PC-3 (cell line): ENCODE measurements at regions not wholly inside any gene's neighbourhood (a gene's known extent, or its start where the extent isn't known, plus 50 kb on each side); places are given as distances from the start of the nearest gene placed in this dataset.
A peak's percentile ranks its signal among the peaks of the same experiment; 100 is the strongest.

ENCODE experiments used
- ATAC-seq: fragments of 200-7000 bp; cut with Tn5 transposase; 2 replicates; pipeline ENCODE4 v1.9.1; 2020; ENCODE audit warnings: mild to moderate bottlenecking, moderate library complexity
- BruUV-seq: library from RNA; stranded (reverse); fragments of 400-500 nt; replicated peaks from 2 replicates; lab custom pipeline; 2021; lab: Mats Ljungman, UMichigan
- CTCF ChIA-PET: fragments of 300-600 bp; sonication (Branson Sonifier 250); formaldehyde crosslinking; loops from one replicate; lab custom pipeline; 2022; ENCODE audit warnings: antibody characterized with exemption; lab: Charles Lee
- POLR2A ChIA-PET: fragments of 300-600 bp; sonication (Branson Sonifier 250); formaldehyde crosslinking; loops from one replicate; lab custom pipeline; 2022; ENCODE audit warnings: antibody characterized with exemption; ENCODE audit not compliant: unreplicated experiment; lab: Charles Lee
- DNase-seq: peaks from one replicate; pipeline ENCODE4 v3.0.0-alpha.2; 2015
- H2AFZ ChIP-seq: fragments of 300-600 bp; sonication (generic); 2 replicates; pipeline ENCODE4 v1.6.0; 2016; ENCODE audit warnings: antibody characterized with exemption, low read length
- H3F3A ChIP-seq: fragments of 300-600 bp; sonication (generic); one replicate; pipeline ENCODE4 v1.6.0; 2017; ENCODE audit warnings: antibody characterized with exemption, low read length, control low read depth, mild to moderate bottlenecking; ENCODE audit not compliant: unreplicated experiment
- H3K27ac ChIP-seq: fragments of 300-600 bp; sonication (generic); 2 replicates; pipeline ENCODE4 v1.5.1; 2016; ENCODE audit warnings: mild to moderate bottlenecking, low read length
- H3K27me3 ChIP-seq: fragments of 300-600 bp; sonication (generic); 2 replicates; pipeline ENCODE4 v1.6.1; 2016; ENCODE audit warnings: low read length, mixed read lengths
- H3K36me3 ChIP-seq: fragments of 300-600 bp; sonication (generic); 2 replicates; pipeline ENCODE4 v1.6.1; 2016; ENCODE audit warnings: low read depth, mixed run types, low read length, mixed read lengths
- H3K4me1 ChIP-seq: fragments of 300-600 bp; sonication (generic); 2 replicates; pipeline ENCODE4 v1.5.1; 2016; ENCODE audit warnings: low read length; ENCODE audit not compliant: insufficient read depth
- H3K4me2 ChIP-seq: fragments of 300-600 bp; sonication (generic); 2 replicates; pipeline ENCODE4 v1.6.0; 2016; ENCODE audit warnings: low read length
- H3K4me3 ChIP-seq: fragments of 300-600 bp; sonication (generic); 2 replicates; pipeline ENCODE4 v1.5.1; 2016; ENCODE audit warnings: mild to moderate bottlenecking, low read length, mixed read lengths
- H3K79me2 ChIP-seq: fragments of 300-600 bp; sonication (generic); 2 replicates; pipeline ENCODE4 v1.6.1; 2017; ENCODE audit warnings: low read length, mixed read lengths
- H3K9ac ChIP-seq: fragments of 300-600 bp; sonication (generic); 2 replicates; pipeline ENCODE4 v1.6.0; 2016; ENCODE audit warnings: mild to moderate bottlenecking, low read length
- H3K9me2 ChIP-seq: fragments of 300-600 bp; sonication (generic); replicated peaks from 2 replicates; pipeline ENCODE4 v1.6.1; 2016; ENCODE audit warnings: mixed run types, low read length, mixed read lengths
- H3K9me3 ChIP-seq: fragments of 300-600 bp; sonication (generic); 2 replicates; pipeline ENCODE4 v1.6.1; 2016; ENCODE audit warnings: low read length, mixed read lengths
- H4K20me1 ChIP-seq: fragments of 300-600 bp; sonication (generic); 2 replicates; pipeline ENCODE4 v1.6.1; 2016; ENCODE audit warnings: low read length, mixed read lengths
- CTCF ChIP-seq: fragments of 300-600 bp; sonication (generic); conservative IDR thresholded peaks from 2 replicates; pipeline ENCODE4 v1.5.1; 2017; ENCODE audit warnings: antibody characterized with exemption, low read depth, mild to moderate bottlenecking, low read length
- EZH2 ChIP-seq: fragments of 300-600 bp; sonication (generic); IDR thresholded peaks from one replicate; pipeline ENCODE4 v1.6.1; 2017; ENCODE audit warnings: antibody characterized with exemption, mild to moderate bottlenecking, low read length; ENCODE audit not compliant: unreplicated experiment
- EZH2phosphoT487 ChIP-seq: fragments of 300-600 bp; sonication (generic); IDR thresholded peaks from 2 replicates; pipeline ENCODE4 v1.6.1; 2018; ENCODE audit warnings: mild to moderate bottlenecking, antibody characterized with exemption, low read length, borderline replicate concordance
- intact Hi-C: fragments of 100-400 bp; cut with micrococcal nuclease; formaldehyde crosslinking; loops from 2 replicates; pipeline ENCODE4 v1.9.0; 2023

- Histone ChIP-seq H3K4me1 (peaks cover 9% of the 10 kb centered on the region; the same call in 1 of the 2 replicates), H4K20me1 (no peaks in the 10 kb centered on the region), H3K9ac (no peak overlapping the region), H3K4me2 (peak overlapping the region; percentile 41; the same call in 1 of the 2 replicates), H3K79me2 (no peaks in the 10 kb centered on the region), H3K36me3 (no peaks in the 10 kb centered on the region), H3K9me3 (no peaks in the 10 kb centered on the region), H3K27ac (no peak overlapping the region), H2AFZ (peak overlapping the region; percentile 81), H3K27me3 (no peaks in the 10 kb centered on the region), H3K4me3 (no peak overlapping the region), H3F3A (no peaks in the 10 kb centered on the region), H3K9me2 (no peaks in the 10 kb centered on the region)
- CTCF ChIA-PET = no interaction called here
- intact Hi-C loops = no loop called here
- BruUV-seq = no TSS peak
- TF ChIP-seq CTCF (no peak), EZH2 (no peak), EZH2phosphoT487 (no peak)
- POLR2A ChIA-PET = no interaction called here
- no peak; the same call in 1 of the 2 replicates for ATAC-seq
- DNase-seq = peak; percentile 56
Observed at GRCh38 chr6:151716526-151716932, 91.0 kb upstream of the ESR1 start.

- Histone ChIP-seq H3F3A (no peaks in the 10 kb centered on the region), H3K4me1 (peaks cover 9% of the 10 kb centered on the region; the same call in 1 of the 2 replicates), H3K9ac (no peak overlapping the region), H3K4me3 (no peak overlapping the region), H4K20me1 (no peaks in the 10 kb centered on the region), H3K27me3 (no peaks in the 10 kb centered on the region), H3K9me3 (no peaks in the 10 kb centered on the region), H3K9me2 (no peaks in the 10 kb centered on the region), H3K27ac (no peak overlapping the region), H3K79me2 (no peaks in the 10 kb centered on the region), H2AFZ (no peak overlapping the region), H3K4me2 (no peak overlapping the region), H3K36me3 (no peaks in the 10 kb centered on the region)
- BruUV-seq = no TSS peak
- ChIA-PET CTCF (no interaction called here), POLR2A (no interaction called here)
- intact Hi-C loops = no loop called here
- TF ChIP-seq EZH2 = no peak
- TF ChIP-seq CTCF = no peak
- no peak for TF ChIP-seq EZH2phosphoT487
- ATAC-seq (no peak), DNase-seq (no peak)
Observed at GRCh38 chr6:151719070-151719469, 88.4 kb upstream of the ESR1 start.

- no peak overlapping the region for H3K9ac ChIP-seq
- H3K27me3 ChIP-seq = no peaks in the 10 kb centered on the region
- CTCF ChIA-PET = no interaction called here
- no peak overlapping the region for H3K27ac ChIP-seq
- POLR2A ChIA-PET = no interaction called here
- H3K4me1 ChIP-seq = peaks cover 7% of the 10 kb centered on the region; the same call in 1 of the 2 replicates
- no peak for DNase-seq
- no peaks in the 10 kb centered on the region for H3K9me2 ChIP-seq
- no TSS peak for BruUV-seq
- no peaks in the 10 kb centered on the region for H3K9me3 ChIP-seq
- H3K79me2 ChIP-seq = no peaks in the 10 kb centered on the region
- H2AFZ ChIP-seq = no peak overlapping the region
- no peaks in the 10 kb centered on the region for H3F3A ChIP-seq
- H3K4me3 ChIP-seq = no peak overlapping the region
- no peak for ATAC-seq
- H4K20me1 ChIP-seq = no peaks in the 10 kb centered on the region
- no peaks in the 10 kb centered on the region for H3K36me3 ChIP-seq
- TF ChIP-seq CTCF = no peak
- TF ChIP-seq EZH2 = no peak
- no peak for TF ChIP-seq EZH2phosphoT487
- intact Hi-C loops = no loop called here
- no peak overlapping the region for H3K4me2 ChIP-seq
Observed at GRCh38 chr6:151721146-151721545, 86.3 kb upstream of the ESR1 start.
